CD4-positive, alpha-beta T cell (primary cell): ENCODE measurements at regions not wholly inside any gene's neighbourhood (a gene's known extent, or its start where the extent isn't known, plus 50 kb on each side); places are given as distances from the start of the nearest gene placed in this dataset.

Source experiments
- ATAC-seq: fragments of 200-7000 bp; cut with Tn5 transposase; one replicate; pipeline ENCODE4 v1.10.0; 2022; ENCODE audit warnings: mild to moderate bottlenecking; ENCODE audit not compliant: poor library complexity
- CTCF ChIA-PET: fragments of 350-600 bp; sonication (Branson Sonifier 250); formaldehyde crosslinking; loops from one replicate; lab custom pipeline; 2021; ENCODE audit warnings: antibody characterized with exemption, inconsistent platforms; lab: Charles Lee
- POLR2A ChIA-PET: fragments of 350-600 bp; sonication (Branson Sonifier 250); formaldehyde crosslinking; loops from one replicate; lab custom pipeline; 2021; ENCODE audit warnings: antibody characterized with exemption, inconsistent platforms; lab: Charles Lee
- DNase-seq, 14 experiments: peaks; one replicate each; pipeline ENCODE4 v3.0.0-alpha.2; 2013 to 2020; ENCODE audit warnings: mixed read lengths in 2 of 14
- H3K27ac ChIP-seq, 2 donors: one replicate each; pipeline versions ENCODE4 v1.5.1 to v1.7.0; 2013; ENCODE audit warnings: low read length in 2 of 2, low read depth in 1 of 2, mild to moderate bottlenecking in 1 of 2
- H3K27me3 ChIP-seq, 2 experiments: 1 replicate in 1 of 2; 2 replicates in 1 of 2; pipeline versions ENCODE4 v1.6.1 to v1.7.0; 2013; ENCODE audit warnings: low read length in 2 of 2, control low read depth in 1 of 2, mild to moderate bottlenecking in 1 of 2, moderate library complexity in 1 of 2; ENCODE audit not compliant: insufficient read depth in 2 of 2, control insufficient read depth in 1 of 2
- H3K36me3 ChIP-seq: one replicate; pipeline ENCODE4 v1.6.1; 2013; ENCODE audit warnings: low read length, control low read depth; ENCODE audit not compliant: insufficient read depth
- H3K4me1 ChIP-seq: one replicate; pipeline ENCODE4 v1.6.1; 2013; ENCODE audit warnings: low read length, control low read depth; ENCODE audit not compliant: insufficient read depth
- H3K4me3 ChIP-seq: one replicate; pipeline ENCODE4 v1.5.1; 2013; ENCODE audit warnings: mild to moderate bottlenecking, low read length, moderate library complexity
- H3K9me3 ChIP-seq, 2 experiments: 1 replicate in 1 of 2; 2 replicates in 1 of 2; pipeline versions ENCODE4 v1.6.1 to v1.7.0; 2013; ENCODE audit warnings: low read length in 2 of 2, mild to moderate bottlenecking in 2 of 2, control low read depth in 1 of 2, moderate library complexity in 1 of 2; ENCODE audit not compliant: control insufficient read depth in 1 of 2, insufficient read depth in 1 of 2
- H3K27ac Mint-ChIP-seq: one replicate; pipeline ENCODE4 v1.8.0; 2020; ENCODE audit warnings: mixed read lengths
- H3K27me3 Mint-ChIP-seq: one replicate; pipeline ENCODE4 v1.8.0; 2021; ENCODE audit warnings: mixed read lengths
- H3K36me3 Mint-ChIP-seq: one replicate; pipeline ENCODE4 v1.8.0; 2021; ENCODE audit warnings: low read depth, mixed read lengths
- H3K4me1 Mint-ChIP-seq: one replicate; pipeline ENCODE4 v1.8.0; 2021; ENCODE audit warnings: low read depth, mixed read lengths
- H3K4me3 Mint-ChIP-seq: one replicate; pipeline ENCODE4 v1.8.0; 2020; ENCODE audit warnings: mild to moderate bottlenecking, mixed read lengths
- H3K9me3 Mint-ChIP-seq: one replicate; pipeline ENCODE4 v1.8.0; 2020; ENCODE audit warnings: mixed read lengths
- intact Hi-C, 2 experiments: fragments of 100-400 bp; cut with DNase I in 1 of 2; cut with micrococcal nuclease in 1 of 2; formaldehyde crosslinking; loops; one replicate each; pipeline versions ENCODE4 v1.15.1 to v1.9.0; 2023 to 2025; cut with DNase I, micrococcal nuclease
- TF ChIP-seq, protein P1 (sequence below): fragments of 200-600 bp; IDR thresholded peaks from one replicate; pipeline ENCODE4 v1.8.0; 2022; ENCODE audit warnings: antibody characterized with exemption, mild to moderate bottlenecking

DNA sequence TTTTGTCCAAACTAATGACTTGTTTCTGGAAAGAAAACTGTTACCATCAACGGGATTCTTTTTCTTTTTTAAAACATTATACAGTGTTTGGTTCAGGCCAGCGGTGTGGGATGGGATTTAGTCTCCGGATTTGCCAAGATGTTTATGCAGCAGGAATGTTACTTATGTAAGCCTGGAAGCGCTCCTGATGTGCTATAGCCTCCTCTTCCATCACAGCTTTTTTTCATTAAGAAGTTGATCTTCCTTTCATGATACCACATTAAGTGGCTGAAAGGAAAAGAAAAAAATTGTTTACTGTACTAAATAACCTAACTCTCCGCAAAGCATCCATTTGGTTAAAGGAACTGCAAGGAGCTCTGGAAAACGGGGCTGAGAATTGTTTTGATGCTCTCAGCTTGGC lies 120.5 kb upstream of the ALDH1A3 start:
- H3K4me3 ChIP-seq, result no peak overlapping the region
- no peaks in the 10 kb centered on the region for H3K9me3 Mint-ChIP-seq
- peaks cover 10 to 11% of the 10 kb centered on the region in 2 experiments for H3K27me3 ChIP-seq
- no peaks in the 10 kb centered on the region for H3K9me3 ChIP-seq
- H3K27ac Mint-ChIP-seq, result no peak overlapping the region
- no peaks in the 10 kb centered on the region for H3K36me3 Mint-ChIP-seq
- no peaks in the 10 kb centered on the region for H3K4me1 ChIP-seq
- intact Hi-C loops, result no loop called here
- TF ChIP-seq, protein P1, sequence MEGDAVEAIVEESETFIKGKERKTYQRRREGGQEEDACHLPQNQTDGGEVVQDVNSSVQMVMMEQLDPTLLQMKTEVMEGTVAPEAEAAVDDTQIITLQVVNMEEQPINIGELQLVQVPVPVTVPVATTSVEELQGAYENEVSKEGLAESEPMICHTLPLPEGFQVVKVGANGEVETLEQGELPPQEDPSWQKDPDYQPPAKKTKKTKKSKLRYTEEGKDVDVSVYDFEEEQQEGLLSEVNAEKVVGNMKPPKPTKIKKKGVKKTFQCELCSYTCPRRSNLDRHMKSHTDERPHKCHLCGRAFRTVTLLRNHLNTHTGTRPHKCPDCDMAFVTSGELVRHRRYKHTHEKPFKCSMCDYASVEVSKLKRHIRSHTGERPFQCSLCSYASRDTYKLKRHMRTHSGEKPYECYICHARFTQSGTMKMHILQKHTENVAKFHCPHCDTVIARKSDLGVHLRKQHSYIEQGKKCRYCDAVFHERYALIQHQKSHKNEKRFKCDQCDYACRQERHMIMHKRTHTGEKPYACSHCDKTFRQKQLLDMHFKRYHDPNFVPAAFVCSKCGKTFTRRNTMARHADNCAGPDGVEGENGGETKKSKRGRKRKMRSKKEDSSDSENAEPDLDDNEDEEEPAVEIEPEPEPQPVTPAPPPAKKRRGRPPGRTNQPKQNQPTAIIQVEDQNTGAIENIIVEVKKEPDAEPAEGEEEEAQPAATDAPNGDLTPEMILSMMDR, result no peak
- CTCF ChIA-PET, result no interaction called here
- H3K4me1 Mint-ChIP-seq, result no peaks in the 10 kb centered on the region
- ATAC-seq (no peak), DNase-seq (no peak)
- no peak overlapping the region for H3K27ac ChIP-seq
- no peaks in the 10 kb centered on the region for H3K36me3 ChIP-seq
- H3K27me3 Mint-ChIP-seq, result peaks cover 49% of the 10 kb centered on the region
- POLR2A ChIA-PET, result no interaction called here
- H3K4me3 Mint-ChIP-seq, result no peak overlapping the region

DNA sequence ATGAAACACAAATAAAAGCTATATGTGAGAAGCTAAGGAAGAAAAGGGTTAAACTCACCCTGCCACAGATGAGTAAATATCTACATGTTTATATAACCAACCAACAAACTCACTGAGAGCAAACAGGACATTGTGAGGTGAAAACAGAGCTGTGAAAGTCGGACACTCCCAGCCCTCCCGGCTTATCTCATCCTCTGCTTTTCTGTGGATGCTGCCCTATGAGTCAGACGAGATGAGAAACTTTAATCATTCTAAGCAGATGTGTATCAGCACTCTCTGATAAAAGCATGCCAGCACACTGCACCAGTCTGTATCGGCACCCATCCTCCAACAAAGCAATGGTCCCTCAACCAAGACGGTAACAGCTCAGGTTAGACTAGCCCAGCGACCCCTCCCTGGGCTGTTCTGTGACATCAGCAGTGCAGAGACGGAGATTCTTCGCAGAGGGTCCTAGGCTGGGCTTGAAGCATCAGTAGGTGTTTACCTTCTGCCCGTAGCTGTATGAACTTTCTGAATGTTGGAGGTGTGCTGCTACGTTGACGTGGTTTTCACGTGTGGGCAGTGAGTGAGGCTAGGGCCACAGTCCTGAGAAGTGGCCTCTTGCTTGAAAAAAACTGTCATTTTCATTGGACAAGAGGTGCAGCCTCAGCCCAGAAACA lies 119.8 kb upstream of the ALDH1A3 start:
- intact Hi-C loops, result no loop called here
- DNase-seq (no peak), ATAC-seq (no peak)
- H3K36me3 Mint-ChIP-seq, result no peaks in the 10 kb centered on the region
- H3K4me3 Mint-ChIP-seq, result no peak overlapping the region
- peaks cover 44% of the 10 kb centered on the region for H3K27me3 Mint-ChIP-seq
- Histone ChIP-seq H3K27me3 (peaks cover 10 to 11% of the 10 kb centered on the region in 2 experiments), H3K4me1 (no peaks in the 10 kb centered on the region), H3K27ac (no peak overlapping the region), H3K36me3 (no peaks in the 10 kb centered on the region), H3K9me3 (no peaks in the 10 kb centered on the region), H3K4me3 (no peak overlapping the region)
- POLR2A ChIA-PET, result no interaction called here
- no peaks in the 10 kb centered on the region for H3K4me1 Mint-ChIP-seq
- H3K9me3 Mint-ChIP-seq, result no peaks in the 10 kb centered on the region
- no peak overlapping the region for H3K27ac Mint-ChIP-seq
- TF ChIP-seq, protein P1, result no peak
- CTCF ChIA-PET, result no interaction called here

DNA sequence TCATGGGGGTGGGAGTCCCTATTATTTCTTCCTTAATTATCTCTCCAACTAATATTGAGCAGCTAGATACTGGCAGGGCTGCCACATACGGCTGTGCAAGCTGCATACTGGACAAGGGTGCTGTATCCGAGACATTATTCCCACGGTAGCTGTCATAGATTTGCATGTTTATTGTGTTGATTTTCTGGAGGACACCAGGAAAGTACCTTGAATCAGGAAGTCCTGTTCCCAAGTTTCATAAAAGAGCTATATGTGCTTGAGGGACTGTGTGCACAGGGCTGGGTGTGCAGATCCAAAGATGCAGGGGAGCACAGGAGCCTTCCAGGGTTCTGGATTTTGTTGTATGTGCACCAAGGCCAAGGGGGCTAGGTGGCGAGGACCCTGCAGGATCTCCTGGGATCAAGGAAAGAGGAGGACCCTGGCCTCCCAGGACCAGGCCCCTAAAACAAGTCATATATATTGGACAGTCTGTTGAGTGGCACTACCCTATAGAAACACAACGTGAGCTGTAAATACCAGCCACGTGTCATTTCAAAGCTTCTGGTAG lies 119.2 kb upstream of the ALDH1A3 start:
- no peaks in the 10 kb centered on the region for H3K4me1 Mint-ChIP-seq
- peaks cover 42% of the 10 kb centered on the region for H3K27me3 Mint-ChIP-seq
- Histone ChIP-seq H3K27me3 (peaks cover 10 to 11% of the 10 kb centered on the region in 2 experiments), H3K27ac (no peak overlapping the region), H3K36me3 (no peaks in the 10 kb centered on the region), H3K9me3 (no peaks in the 10 kb centered on the region), H3K4me3 (no peak overlapping the region), H3K4me1 (no peaks in the 10 kb centered on the region)
- TF ChIP-seq, protein P1, result no peak
- no peaks in the 10 kb centered on the region for H3K36me3 Mint-ChIP-seq
- no peak for DNase-seq
- no peak for ATAC-seq
- no peak overlapping the region for H3K4me3 Mint-ChIP-seq
- ChIA-PET POLR2A (no interaction called here), CTCF (no interaction called here)
- intact Hi-C loops, result no loop called here
- no peaks in the 10 kb centered on the region for H3K9me3 Mint-ChIP-seq
- no peak overlapping the region for H3K27ac Mint-ChIP-seq
